ENCODE measurements at regions not wholly inside any gene's neighbourhood (a gene's known extent, or its start where the extent isn't known, plus 50 kb on each side); places are given as distances from the start of the nearest gene placed in this dataset.

- TF ChIP-seq EZH2phosphoT487 (IDR thresholded peaks at IDR 0.05; ENCODE audit: low read depth) (no peak), CTCF (IDR thresholded peaks at IDR 0.05; ENCODE audit: low read depth, low read length) (no peak)
Observed at GRCh38 chr5:154653764-154654485, 101.3 kb upstream of the LARP1 start.

All from OCI-LY3 (cell line).